PC-3 (cell line): ENCODE measurements at regions not wholly inside any gene's neighbourhood (a gene's known extent, or its start where the extent isn't known, plus 50 kb on each side); places are given as distances from the start of the nearest gene placed in this dataset.

Experiments
- EZH2 ChIP-seq: fragments of 300-600 bp; sonication (generic); IDR thresholded peaks from one replicate; pipeline ENCODE4 v1.6.1; 2017; ENCODE audit warnings: antibody characterized with exemption, mild to moderate bottlenecking, low read length; ENCODE audit not compliant: unreplicated experiment
- EZH2phosphoT487 ChIP-seq: fragments of 300-600 bp; sonication (generic); IDR thresholded peaks from 2 replicates; pipeline ENCODE4 v1.6.1; 2018; ENCODE audit warnings: mild to moderate bottlenecking, antibody characterized with exemption, low read length, borderline replicate concordance
- TF ChIP-seq, protein P1 (sequence below): fragments of 300-600 bp; sonication (generic); conservative IDR thresholded peaks from 2 replicates; pipeline ENCODE4 v1.5.1; 2017; ENCODE audit warnings: antibody characterized with exemption, low read depth, mild to moderate bottlenecking, low read length

DNA sequence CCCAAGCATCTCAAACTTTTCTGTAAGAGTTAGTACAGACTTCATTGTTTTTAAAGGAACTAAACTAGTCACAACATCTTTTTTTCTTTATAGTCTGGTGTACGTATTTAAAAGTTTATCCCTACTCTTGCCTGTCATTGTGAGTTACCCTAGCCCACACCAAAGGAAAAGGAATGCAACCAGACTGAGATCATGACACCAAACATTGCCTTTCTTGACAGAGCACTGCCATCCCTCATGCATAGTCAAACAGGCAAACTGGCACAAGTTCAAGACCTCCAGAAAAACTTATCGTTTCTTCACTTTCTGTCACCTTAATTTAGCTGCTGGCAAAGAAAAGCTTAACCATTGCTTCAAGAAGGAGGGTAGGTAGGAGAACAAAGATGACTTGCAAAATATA is 448.4 kb upstream of the MANEA start:
- TF ChIP-seq EZH2phosphoT487 (no peak), EZH2 (no peak)
- TF ChIP-seq, protein P1, sequence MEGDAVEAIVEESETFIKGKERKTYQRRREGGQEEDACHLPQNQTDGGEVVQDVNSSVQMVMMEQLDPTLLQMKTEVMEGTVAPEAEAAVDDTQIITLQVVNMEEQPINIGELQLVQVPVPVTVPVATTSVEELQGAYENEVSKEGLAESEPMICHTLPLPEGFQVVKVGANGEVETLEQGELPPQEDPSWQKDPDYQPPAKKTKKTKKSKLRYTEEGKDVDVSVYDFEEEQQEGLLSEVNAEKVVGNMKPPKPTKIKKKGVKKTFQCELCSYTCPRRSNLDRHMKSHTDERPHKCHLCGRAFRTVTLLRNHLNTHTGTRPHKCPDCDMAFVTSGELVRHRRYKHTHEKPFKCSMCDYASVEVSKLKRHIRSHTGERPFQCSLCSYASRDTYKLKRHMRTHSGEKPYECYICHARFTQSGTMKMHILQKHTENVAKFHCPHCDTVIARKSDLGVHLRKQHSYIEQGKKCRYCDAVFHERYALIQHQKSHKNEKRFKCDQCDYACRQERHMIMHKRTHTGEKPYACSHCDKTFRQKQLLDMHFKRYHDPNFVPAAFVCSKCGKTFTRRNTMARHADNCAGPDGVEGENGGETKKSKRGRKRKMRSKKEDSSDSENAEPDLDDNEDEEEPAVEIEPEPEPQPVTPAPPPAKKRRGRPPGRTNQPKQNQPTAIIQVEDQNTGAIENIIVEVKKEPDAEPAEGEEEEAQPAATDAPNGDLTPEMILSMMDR = no peak
